A549 (cell line): ENCODE measurements at regions not wholly inside any gene's neighbourhood (a gene's known extent, or its start where the extent isn't known, plus 50 kb on each side); places are given as distances from the start of the nearest gene placed in this dataset.
A peak's percentile ranks its signal among the peaks of the same experiment; 100 is the strongest.

Experiments
- ATAC-seq, 2 experiments: fragments of 200-7000 bp in 1 of 2; fragments of >200 bp in 1 of 2; cut with Nextera tagmentation in 1 of 2; cut with Tn5 transposase in 1 of 2; 3 replicates each; pipeline versions ENCODE4 v1.8.0 to v1.9.1; 2018 to 2020; ENCODE audit warnings: mild to moderate bottlenecking in 1 of 2, moderate library complexity in 1 of 2
- CTCF ChIA-PET: fragments of 300-600 bp; sonication (Branson Sonifier 250); formaldehyde crosslinking; extraction: SDS; loops from one replicate; lab custom pipeline; 2021; ENCODE audit warnings: antibody characterized with exemption, inconsistent platforms; lab: Yijun Ruan, JAX
- POLR2A ChIA-PET: fragments of 350-600 bp; formaldehyde crosslinking; extraction: SDS; loops from one replicate; lab custom pipeline; 2021; ENCODE audit warnings: antibody characterized with exemption, inconsistent platforms; lab: Yijun Ruan, JAX
- DNase-seq, 2 experiments: peaks; one replicate each; pipeline versions ENCODE4 v3.0.0 to v3.0.0-alpha.2; 2011 to 2016; ENCODE audit warnings: low read depth in 1 of 2, low spot score in 1 of 2
- FAIRE-seq: peaks from 2 replicates; lab custom pipeline; 2011; peaks lifted over from hg19 to GRCh38; lab: Jason Lieb, UNC
- H3K27ac ChIP-seq, 2 experiments: fragments of >200 bp; sonication (Bioruptor Twin); formaldehyde crosslinking; 3 replicates each; pipeline ENCODE4 v1.5.1; 2016 to 2017
- H3K4me1 ChIP-seq: fragments of >200 bp; sonication (Bioruptor Twin); formaldehyde crosslinking; 3 replicates; pipeline ENCODE4 v1.6.1; 2016
- H3K4me2 ChIP-seq: fragments of >200 bp; sonication (Bioruptor Twin); formaldehyde crosslinking; 3 replicates; pipeline ENCODE4 v1.6.1; 2016
- H3K4me3 ChIP-seq: fragments of >200 bp; sonication (Bioruptor Twin); formaldehyde crosslinking; 3 replicates; pipeline ENCODE4 v1.5.1; 2016
- H3K9me3 ChIP-seq: fragments of >200 bp; sonication (Bioruptor Twin); formaldehyde crosslinking; 3 replicates; pipeline ENCODE4 v1.6.1; 2016
- BHLHE40 ChIP-seq: IDR thresholded peaks from 2 replicates; pipeline ENCODE4 v1.6.1; 2012; ENCODE audit warnings: low read depth, low read length, inconsistent platforms
- CEBPB ChIP-seq, 2 experiments: fragments of >200 bp in 1 of 2; sonication (Bioruptor Twin) in 1 of 2; formaldehyde crosslinking in 1 of 2; IDR thresholded peaks; 2 replicates each; pipeline ENCODE4 v1.6.1; 2012 to 2016
- CHD2 ChIP-seq: fragments of 150-350 bp; IDR thresholded peaks from 2 replicates; pipeline ENCODE4 v1.6.1; 2014; ENCODE audit warnings: low read length; ENCODE audit not compliant: partially characterized antibody
- EHMT2 ChIP-seq: fragments of 200-600 bp; sonication (generic); IDR thresholded peaks from 2 replicates; pipeline ENCODE4 v1.6.1; 2016; ENCODE audit warnings: antibody characterized with exemption, low read depth, mild to moderate bottlenecking, moderate library complexity
- ELK1 ChIP-seq: fragments of 150-350 bp; IDR thresholded peaks from 2 replicates; pipeline ENCODE4 v1.6.1; 2014; ENCODE audit warnings: low read depth, mild to moderate bottlenecking, low read length
- EP300 ChIP-seq, 2 experiments: fragments of >200 bp; sonication (Bioruptor Twin); formaldehyde crosslinking; IDR thresholded peaks; 2 replicates in 1 of 2; 3 replicates in 1 of 2; pipeline ENCODE4 v1.6.1; 2016 to 2017
- ESRRA ChIP-seq: fragments of 150-350 bp; IDR thresholded peaks from 2 replicates; pipeline ENCODE4 v1.6.1; 2014; ENCODE audit warnings: mild to moderate bottlenecking, low read length, borderline replicate concordance
- FOSB ChIP-seq: fragments of 250-450 bp; sonication (Bioruptor Pico); IDR thresholded peaks from 2 replicates; pipeline ENCODE4 v1.5.0; 2020; ENCODE audit warnings: mild to moderate bottlenecking, moderate library complexity
- HDAC2 ChIP-seq: fragments of 200-600 bp; sonication (generic); IDR thresholded peaks from 2 replicates; pipeline ENCODE4 v1.6.1; 2016
- HEYL ChIP-seq: fragments of 250-450 bp; sonication (Bioruptor Pico); IDR thresholded peaks from 2 replicates; pipeline ENCODE4 v1.8.0; 2021; ENCODE audit warnings: mild to moderate bottlenecking, moderate library complexity
- HOXA7 ChIP-seq: fragments of 250-450 bp; sonication (Bioruptor Pico); IDR thresholded peaks from 2 replicates; pipeline ENCODE4 v1.5.0; 2020; ENCODE audit warnings: mild to moderate bottlenecking, moderate library complexity
- HOXB13 ChIP-seq: fragments of 250-450 bp; sonication (Bioruptor Pico); IDR thresholded peaks from 2 replicates; pipeline ENCODE4 v1.5.0; 2020; ENCODE audit warnings: low read depth, mild to moderate bottlenecking, moderate library complexity
- HOXB5 ChIP-seq: fragments of 250-450 bp; sonication (Bioruptor Pico); IDR thresholded peaks from 2 replicates; pipeline ENCODE4 v1.5.0; 2020; ENCODE audit warnings: mild to moderate bottlenecking, moderate library complexity
- KDM1A ChIP-seq: fragments of 200-600 bp; sonication (generic); IDR thresholded peaks from 2 replicates; pipeline ENCODE4 v1.6.1; 2016; ENCODE audit warnings: low read depth, mild to moderate bottlenecking
- MAFK ChIP-seq: fragments of 450-650 bp; IDR thresholded peaks from 2 replicates; pipeline ENCODE4 v1.6.1; 2014; ENCODE audit not compliant: partially characterized antibody
- MAZ ChIP-seq: fragments of 150-350 bp; IDR thresholded peaks from 2 replicates; pipeline ENCODE4 v1.6.1; 2014; ENCODE audit warnings: antibody characterized with exemption, low read depth, low read length, borderline replicate concordance
- MYC ChIP-seq: IDR thresholded peaks from 2 replicates; pipeline ENCODE4 v1.6.1; 2012; ENCODE audit warnings: mild to moderate bottlenecking, inconsistent platforms, low read length, improper control_type of control experiment, borderline replicate concordance
- NPAS2 ChIP-seq: fragments of 250-450 bp; sonication (Bioruptor Pico); IDR thresholded peaks from 2 replicates; pipeline ENCODE4 v1.8.0; 2022; ENCODE audit warnings: mild to moderate bottlenecking, moderate library complexity, borderline replicate concordance
- RCOR1 ChIP-seq: fragments of 150-350 bp; IDR thresholded peaks from 2 replicates; pipeline ENCODE4 v1.6.1; 2014; ENCODE audit warnings: antibody characterized with exemption, low read length, low read depth
- SREBF2 ChIP-seq: fragments of 450-650 bp; IDR thresholded peaks from 2 replicates; pipeline ENCODE4 v1.6.1; 2014; ENCODE audit warnings: mild to moderate bottlenecking, moderate library complexity
- TP53 ChIP-seq: fragments of 250-450 bp; sonication (Bioruptor Pico); IDR thresholded peaks from 2 replicates; pipeline ENCODE4 v1.5.0; 2021; ENCODE audit warnings: mild to moderate bottlenecking, moderate library complexity
- ZC3H11A ChIP-seq: fragments of 450-650 bp; IDR thresholded peaks from 2 replicates; pipeline ENCODE4 v1.6.1; 2014; ENCODE audit warnings: antibody characterized with exemption, mild to moderate bottlenecking
- ZFP36 ChIP-seq: fragments of 450-650 bp; IDR thresholded peaks from 2 replicates; pipeline ENCODE4 v1.6.1; 2014; ENCODE audit warnings: borderline replicate concordance; ENCODE audit not compliant: partially characterized antibody
- ZSCAN20 ChIP-seq: fragments of 250-450 bp; sonication (Bioruptor Pico); IDR thresholded peaks from 2 replicates; pipeline ENCODE4 v1.8.0; 2022; ENCODE audit warnings: mild to moderate bottlenecking, moderate library complexity
- WGBS: methylation state at CpG from one replicate; pipeline ENCODE4 v1.1.6; 2017; ENCODE audit errors: missing lambda C conversion rate; 5-methylcytosine and 5-hydroxymethylcytosine counted together
- TF ChIP-seq, protein P1 (sequence below): IDR thresholded peaks from 2 replicates; pipeline ENCODE4 v1.6.1; 2012
- TF ChIP-seq, protein P2 (sequence below): fragments of 200-600 bp; sonication (generic); IDR thresholded peaks from 2 replicates; pipeline ENCODE4 v1.6.1; 2016; ENCODE audit warnings: antibody characterized with exemption, mild to moderate bottlenecking, moderate library complexity
- TF ChIP-seq, protein P3 (sequence below): IDR thresholded peaks from 2 replicates; pipeline ENCODE4 v1.6.1; 2012; ENCODE audit warnings: low read depth, borderline replicate concordance
- TF ChIP-seq, protein P4 (sequence below): fragments of 250-450 bp; sonication (Bioruptor Pico); IDR thresholded peaks from 2 replicates; pipeline ENCODE4 v1.5.0; 2020; ENCODE audit warnings: low read depth, mild to moderate bottlenecking, moderate library complexity
- TF ChIP-seq, protein P5 (sequence below): fragments of >200 bp; sonication (Bioruptor Twin); formaldehyde crosslinking; IDR thresholded peaks from 3 replicates; pipeline ENCODE4 v1.5.1; 2016

- CTCF ChIA-PET, result no interaction called here
These were observed 57.3 kb upstream of the PIK3C2G start for GRCh38 chr12:18204053-18204452.

GRCh38 chr12:18192119-18192518, 69.2 kb upstream of the PIK3C2G start:
- H3K27ac ChIP-seq, result no peak overlapping the region
- CTCF ChIA-PET, result no interaction called here
- no peaks in the 10 kb centered on the region for H3K4me1 ChIP-seq
- FAIRE-seq (no peak), ATAC-seq (no peak), DNase-seq (no peak)
- H3K9me3 ChIP-seq, result no peaks in the 10 kb centered on the region
- no peak overlapping the region for H3K4me3 ChIP-seq
- POLR2A ChIA-PET, result no interaction called here
- H3K4me2 ChIP-seq, result no peak overlapping the region
- no peak for TF ChIP-seq CHD2
- no peak for TF ChIP-seq HEYL
- no peak for TF ChIP-seq ZSCAN20 (CRISPR knock-in tag)
- TF ChIP-seq EP300 (IDR thresholded peaks at IDR 0.05), result no peak
- no peak for TF ChIP-seq HOXA7 (CRISPR knock-in tag)
- no peak for TF ChIP-seq FOSB
- no peak for TF ChIP-seq EHMT2
- no peak for TF ChIP-seq NPAS2 (CRISPR knock-in tag)
- no peak for TF ChIP-seq KDM1A
- TF ChIP-seq ELK1, result no peak
- TF ChIP-seq HDAC2, result no peak
- TF ChIP-seq TP53, result no peak
- no peak for TF ChIP-seq HOXB13 (CRISPR knock-in tag)

More at GRCh38 chr12:18204053-18204452, 57.3 kb upstream of the PIK3C2G start:
- WGBS, result 35% methylated on average over 4 of the region's 4 CpGs
- Histone ChIP-seq H3K4me1 (no peaks in the 10 kb centered on the region), H3K4me3 (no peak overlapping the region), H3K9me3 (no peaks in the 10 kb centered on the region), H3K4me2 (no peak overlapping the region), H3K27ac (no peak overlapping the region)
- DNase-seq (peak in 1 of 2 experiments; percentile 1), ATAC-seq (no peak), FAIRE-seq (no peak)
- POLR2A ChIA-PET, result no interaction called here
- TF ChIP-seq HOXB5 (CRISPR knock-in tag) (no peak), EHMT2 (no peak), MAFK (no peak), RCOR1 (no peak), MAZ (no peak), ELK1 (no peak), BHLHE40 (no peak), CEBPB (IDR thresholded peaks at IDR 0.05) (no peak), ZFP36 (no peak), ESRRA (no peak), MYC (no peak), ZSCAN20 (CRISPR knock-in tag) (no peak), SREBF2 (no peak), ZC3H11A (no peak)
- TF ChIP-seq, protein P1, sequence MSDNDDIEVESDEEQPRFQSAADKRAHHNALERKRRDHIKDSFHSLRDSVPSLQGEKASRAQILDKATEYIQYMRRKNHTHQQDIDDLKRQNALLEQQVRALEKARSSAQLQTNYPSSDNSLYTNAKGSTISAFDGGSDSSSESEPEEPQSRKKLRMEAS, result no peak
- TF ChIP-seq, protein P2, sequence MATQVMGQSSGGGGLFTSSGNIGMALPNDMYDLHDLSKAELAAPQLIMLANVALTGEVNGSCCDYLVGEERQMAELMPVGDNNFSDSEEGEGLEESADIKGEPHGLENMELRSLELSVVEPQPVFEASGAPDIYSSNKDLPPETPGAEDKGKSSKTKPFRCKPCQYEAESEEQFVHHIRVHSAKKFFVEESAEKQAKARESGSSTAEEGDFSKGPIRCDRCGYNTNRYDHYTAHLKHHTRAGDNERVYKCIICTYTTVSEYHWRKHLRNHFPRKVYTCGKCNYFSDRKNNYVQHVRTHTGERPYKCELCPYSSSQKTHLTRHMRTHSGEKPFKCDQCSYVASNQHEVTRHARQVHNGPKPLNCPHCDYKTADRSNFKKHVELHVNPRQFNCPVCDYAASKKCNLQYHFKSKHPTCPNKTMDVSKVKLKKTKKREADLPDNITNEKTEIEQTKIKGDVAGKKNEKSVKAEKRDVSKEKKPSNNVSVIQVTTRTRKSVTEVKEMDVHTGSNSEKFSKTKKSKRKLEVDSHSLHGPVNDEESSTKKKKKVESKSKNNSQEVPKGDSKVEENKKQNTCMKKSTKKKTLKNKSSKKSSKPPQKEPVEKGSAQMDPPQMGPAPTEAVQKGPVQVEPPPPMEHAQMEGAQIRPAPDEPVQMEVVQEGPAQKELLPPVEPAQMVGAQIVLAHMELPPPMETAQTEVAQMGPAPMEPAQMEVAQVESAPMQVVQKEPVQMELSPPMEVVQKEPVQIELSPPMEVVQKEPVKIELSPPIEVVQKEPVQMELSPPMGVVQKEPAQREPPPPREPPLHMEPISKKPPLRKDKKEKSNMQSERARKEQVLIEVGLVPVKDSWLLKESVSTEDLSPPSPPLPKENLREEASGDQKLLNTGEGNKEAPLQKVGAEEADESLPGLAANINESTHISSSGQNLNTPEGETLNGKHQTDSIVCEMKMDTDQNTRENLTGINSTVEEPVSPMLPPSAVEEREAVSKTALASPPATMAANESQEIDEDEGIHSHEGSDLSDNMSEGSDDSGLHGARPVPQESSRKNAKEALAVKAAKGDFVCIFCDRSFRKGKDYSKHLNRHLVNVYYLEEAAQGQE, result no peak
- TF ChIP-seq, protein P3, sequence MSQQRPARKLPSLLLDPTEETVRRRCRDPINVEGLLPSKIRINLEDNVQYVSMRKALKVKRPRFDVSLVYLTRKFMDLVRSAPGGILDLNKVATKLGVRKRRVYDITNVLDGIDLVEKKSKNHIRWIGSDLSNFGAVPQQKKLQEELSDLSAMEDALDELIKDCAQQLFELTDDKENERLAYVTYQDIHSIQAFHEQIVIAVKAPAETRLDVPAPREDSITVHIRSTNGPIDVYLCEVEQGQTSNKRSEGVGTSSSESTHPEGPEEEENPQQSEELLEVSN, result no peak
- TF ChIP-seq, protein P4, sequence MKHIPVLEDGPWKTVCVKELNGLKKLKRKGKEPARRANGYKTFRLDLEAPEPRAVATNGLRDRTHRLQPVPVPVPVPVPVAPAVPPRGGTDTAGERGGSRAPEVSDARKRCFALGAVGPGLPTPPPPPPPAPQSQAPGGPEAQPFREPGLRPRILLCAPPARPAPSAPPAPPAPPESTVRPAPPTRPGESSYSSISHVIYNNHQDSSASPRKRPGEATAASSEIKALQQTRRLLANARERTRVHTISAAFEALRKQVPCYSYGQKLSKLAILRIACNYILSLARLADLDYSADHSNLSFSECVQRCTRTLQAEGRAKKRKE (CRISPR knock-in tag), result no peak
- TF ChIP-seq, protein P5, sequence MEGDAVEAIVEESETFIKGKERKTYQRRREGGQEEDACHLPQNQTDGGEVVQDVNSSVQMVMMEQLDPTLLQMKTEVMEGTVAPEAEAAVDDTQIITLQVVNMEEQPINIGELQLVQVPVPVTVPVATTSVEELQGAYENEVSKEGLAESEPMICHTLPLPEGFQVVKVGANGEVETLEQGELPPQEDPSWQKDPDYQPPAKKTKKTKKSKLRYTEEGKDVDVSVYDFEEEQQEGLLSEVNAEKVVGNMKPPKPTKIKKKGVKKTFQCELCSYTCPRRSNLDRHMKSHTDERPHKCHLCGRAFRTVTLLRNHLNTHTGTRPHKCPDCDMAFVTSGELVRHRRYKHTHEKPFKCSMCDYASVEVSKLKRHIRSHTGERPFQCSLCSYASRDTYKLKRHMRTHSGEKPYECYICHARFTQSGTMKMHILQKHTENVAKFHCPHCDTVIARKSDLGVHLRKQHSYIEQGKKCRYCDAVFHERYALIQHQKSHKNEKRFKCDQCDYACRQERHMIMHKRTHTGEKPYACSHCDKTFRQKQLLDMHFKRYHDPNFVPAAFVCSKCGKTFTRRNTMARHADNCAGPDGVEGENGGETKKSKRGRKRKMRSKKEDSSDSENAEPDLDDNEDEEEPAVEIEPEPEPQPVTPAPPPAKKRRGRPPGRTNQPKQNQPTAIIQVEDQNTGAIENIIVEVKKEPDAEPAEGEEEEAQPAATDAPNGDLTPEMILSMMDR, result no peak
